ENCODE measurements at regions not wholly inside any gene's neighbourhood (a gene's known extent, or its start where the extent isn't known, plus 50 kb on each side); places are given as distances from the start of the nearest gene placed in this dataset.
"Not testable (repeated sequence)": the region's sequence is repeated elsewhere in the genome, so short reads cannot be mapped to it uniquely, and the experiment has no call there.

DNA sequence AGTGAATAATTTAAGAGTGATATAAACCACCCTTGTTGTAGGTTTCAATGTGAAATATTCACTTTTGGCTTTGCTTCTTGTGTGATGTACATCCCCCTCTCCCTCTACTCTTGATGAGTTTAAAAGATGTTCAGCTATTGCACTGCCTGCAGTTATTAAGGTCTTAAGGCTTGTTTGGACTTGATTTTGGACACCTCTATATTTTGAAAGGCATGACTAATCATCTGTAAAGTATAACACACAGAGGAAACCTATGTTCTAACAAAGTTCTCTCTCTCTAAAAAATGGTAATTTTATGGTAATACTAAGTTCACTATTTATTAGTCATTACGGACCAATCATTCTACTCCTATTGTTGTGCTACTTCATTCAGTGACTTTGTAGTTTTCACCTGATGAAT lies 1719.9 kb downstream of the GRIK2 start:
- DNase-seq = no peak

DNA sequence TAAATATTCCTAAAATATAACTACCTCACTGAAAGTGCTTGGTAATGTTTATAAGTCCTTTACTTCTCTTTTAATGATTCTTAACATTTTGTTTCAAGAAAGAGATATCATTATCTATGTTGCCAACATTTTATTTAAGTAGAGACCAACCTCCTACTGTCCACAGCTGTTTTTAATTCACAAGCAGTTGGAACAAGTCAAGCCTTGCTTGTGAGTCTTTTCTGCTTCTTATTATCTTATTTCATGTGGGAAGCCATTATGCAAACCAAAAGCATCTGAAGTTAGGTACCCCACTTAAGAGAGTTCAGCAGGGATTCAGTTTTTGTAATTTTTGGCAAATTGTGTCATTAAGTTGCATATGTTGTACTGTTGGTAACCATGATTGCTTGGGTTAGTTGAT lies 1714.5 kb downstream of the GRIK2 start:
- no peak for DNase-seq

DNA sequence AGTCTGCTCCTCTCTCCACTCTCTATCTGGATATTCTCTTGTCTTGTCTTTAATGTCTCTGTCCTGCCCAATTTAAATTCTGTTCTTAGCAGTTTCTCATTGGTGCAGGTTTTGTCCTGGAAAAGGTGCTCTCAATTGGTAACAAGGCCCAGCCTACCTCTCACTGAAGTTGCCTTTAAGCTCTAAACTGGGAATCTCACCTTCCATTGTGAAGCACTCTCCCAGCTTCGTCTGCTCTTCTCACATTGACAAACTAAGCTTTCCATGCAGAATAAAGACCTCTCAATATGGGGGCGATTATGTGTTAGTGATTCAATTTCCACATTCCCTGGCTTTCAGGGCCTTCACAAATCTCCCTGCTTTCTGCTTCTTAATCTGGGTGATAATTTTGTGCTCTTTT lies 1712.2 kb downstream of the GRIK2 start:
- DNase-seq = no peak

DNA sequence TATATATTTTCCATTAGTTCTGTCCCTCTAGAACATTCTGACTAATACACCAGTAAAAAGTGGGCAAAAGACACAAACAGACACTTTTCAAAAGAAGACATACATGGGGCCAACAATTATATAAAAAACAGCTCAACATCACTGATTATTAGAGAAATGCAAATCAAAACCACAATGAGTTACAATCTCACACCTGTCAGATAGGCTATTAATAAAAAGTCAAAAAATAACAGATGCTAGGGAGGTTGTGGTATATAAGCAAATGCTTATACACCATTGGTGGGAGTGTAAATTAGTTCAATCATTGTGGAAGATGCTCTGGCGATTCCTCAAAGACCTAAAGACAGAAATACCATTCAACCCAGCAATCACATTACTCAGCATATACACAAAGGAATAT lies 1707.8 kb downstream of the GRIK2 start:
- DNase-seq = no peak

DNA sequence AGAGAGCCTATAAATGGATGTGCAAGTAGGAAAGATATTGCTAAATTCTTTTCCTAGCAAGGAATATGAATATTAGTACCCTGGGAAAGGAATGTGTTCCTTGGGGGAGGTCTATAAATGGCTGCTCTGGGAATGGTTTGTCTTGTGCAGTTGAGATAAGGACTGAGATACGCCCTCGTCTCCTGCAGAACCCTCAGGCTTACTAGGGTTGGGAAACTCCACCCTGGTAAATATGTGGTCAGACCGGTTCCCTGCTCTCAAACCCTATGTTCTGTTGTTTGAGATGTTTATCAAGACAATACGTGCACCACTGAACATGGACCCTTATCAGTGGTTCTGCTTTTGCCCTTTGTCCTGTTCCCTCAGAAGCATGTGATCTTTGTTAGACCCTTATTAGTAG lies 1698.9 kb downstream of the GRIK2 start:
- DNase-seq = not testable (repeated sequence)

DNA sequence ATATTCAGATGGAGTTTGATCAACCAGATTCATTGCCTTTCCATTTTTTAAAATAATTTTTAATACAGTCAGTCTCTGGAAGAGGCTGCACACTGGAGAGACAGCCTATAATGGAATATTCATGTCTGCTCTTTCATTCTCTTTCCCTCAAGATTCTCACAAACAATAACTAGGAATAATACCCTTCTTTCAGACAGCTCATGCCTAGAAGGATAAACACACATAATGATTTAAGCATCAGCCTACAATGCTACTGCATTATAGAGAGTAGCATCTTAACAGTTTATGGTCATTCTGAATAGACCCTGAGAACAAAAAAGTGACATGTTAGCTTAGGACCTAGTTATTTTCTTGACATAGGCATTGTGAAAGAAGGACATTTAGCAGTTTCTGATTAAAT lies 1692.3 kb downstream of the GRIK2 start:
- DNase-seq = no peak

DNA sequence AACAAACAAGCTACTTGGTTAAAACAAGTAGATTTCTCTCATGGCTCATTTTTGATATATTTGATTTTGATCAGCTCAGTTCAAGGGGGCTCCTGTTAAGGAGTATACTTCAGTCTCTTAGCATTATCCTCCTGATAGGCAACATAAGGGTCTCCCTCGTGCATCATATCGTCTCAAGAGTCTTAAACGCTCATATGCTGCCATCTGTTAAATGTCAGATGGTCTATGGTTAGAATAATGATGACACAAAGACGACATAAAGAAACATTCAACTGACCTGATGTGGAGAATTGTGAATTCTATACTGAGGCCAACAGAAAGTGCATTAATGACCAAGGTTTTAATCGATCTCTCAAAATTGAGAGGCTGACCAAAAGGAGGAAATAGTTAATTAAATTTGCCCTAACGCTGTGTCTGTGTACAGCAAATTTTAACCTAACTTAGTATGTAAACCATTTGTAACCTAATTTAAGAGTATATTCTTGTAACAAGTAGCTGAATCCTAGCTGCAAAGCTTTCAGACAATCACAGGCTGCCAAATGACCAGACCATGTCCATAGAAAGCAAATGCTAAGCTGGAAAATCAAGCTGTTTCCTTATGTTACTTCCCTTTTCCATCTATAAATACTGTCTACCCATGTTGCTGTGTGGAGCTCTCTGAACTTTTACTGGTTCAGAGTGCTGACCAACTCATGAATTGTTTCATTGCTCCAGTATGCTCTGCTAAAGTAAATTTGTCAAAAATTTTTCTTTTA lies 1688.5 kb downstream of the GRIK2 start:
- DNase-seq = no peak

DNA sequence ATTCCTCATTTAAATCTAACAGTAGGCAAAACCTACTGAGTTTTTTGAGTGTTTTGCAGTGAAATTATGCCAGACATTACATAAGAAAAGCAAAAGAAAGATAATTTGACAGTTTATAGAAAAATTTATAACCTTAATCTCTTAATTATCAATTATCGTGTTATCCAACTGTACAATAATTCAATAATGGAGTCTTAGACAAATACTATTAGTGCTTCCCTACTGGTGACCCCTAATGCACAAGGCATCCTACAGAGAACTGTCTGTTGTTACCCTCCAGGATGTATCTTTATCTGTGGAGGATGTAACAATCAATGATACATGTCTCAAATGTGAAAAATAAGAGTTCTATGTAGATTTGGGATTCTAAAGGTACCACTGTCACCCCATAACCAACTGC lies 1687.6 kb downstream of the GRIK2 start:
- DNase-seq = no peak

DNA sequence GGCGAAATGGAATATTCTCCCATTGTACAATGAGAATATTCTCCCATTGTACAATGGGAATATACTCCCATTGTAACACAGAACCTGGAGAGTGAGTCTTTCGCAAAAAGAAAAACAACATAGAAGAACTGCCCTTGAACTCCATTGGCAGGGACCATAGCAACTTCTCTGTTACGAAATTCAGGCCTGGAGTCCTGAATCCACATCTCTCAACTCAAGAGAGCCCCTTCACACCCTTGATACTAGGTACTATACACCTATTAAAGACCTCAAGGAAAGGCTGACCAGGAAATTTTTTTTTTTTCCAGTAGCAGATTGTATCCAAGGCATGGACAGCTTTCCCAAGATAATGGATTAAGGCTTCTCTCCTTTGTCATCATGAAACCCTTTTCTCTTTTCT lies 1687.0 kb downstream of the GRIK2 start:
- DNase-seq = no peak

DNA sequence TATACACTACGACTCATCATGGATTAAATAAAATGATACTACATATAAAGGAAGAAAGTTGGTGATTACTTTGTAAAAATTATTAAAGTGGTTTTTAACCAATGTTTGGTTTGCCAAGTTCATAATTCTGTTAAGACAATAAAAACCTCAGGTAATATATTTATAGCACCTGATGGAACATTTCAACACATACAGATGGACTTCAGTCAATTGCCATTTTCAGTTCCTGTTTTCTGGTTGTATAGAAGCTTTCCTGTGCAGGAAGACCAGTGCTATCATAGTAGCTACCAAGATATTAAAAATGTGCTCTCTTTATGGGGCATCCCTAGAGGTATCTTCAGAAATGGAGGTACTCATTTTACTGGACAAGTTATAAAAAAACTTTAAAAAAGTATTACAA lies 1686.4 kb downstream of the GRIK2 start:
- no peak for DNase-seq

DNA sequence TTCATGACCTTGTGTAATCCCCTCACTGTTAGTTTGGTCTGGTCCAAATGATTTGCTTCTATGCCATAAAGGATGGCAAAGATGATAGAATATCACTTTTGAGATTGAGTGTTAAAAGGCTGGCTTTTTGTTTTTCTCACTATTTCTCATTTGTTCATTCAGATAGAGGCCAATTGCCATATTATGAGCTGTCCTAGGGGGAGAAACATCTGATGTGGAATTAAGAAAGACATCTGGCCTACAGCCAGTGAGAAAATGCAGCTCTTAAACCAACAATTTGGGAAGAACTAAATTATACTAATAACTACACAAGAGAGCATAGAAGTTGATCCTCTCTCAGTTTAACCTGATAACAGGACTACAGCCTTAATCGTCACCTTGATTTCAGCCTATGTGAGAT lies 1668.6 kb downstream of the GRIK2 start:
- no peak for DNase-seq

DNA sequence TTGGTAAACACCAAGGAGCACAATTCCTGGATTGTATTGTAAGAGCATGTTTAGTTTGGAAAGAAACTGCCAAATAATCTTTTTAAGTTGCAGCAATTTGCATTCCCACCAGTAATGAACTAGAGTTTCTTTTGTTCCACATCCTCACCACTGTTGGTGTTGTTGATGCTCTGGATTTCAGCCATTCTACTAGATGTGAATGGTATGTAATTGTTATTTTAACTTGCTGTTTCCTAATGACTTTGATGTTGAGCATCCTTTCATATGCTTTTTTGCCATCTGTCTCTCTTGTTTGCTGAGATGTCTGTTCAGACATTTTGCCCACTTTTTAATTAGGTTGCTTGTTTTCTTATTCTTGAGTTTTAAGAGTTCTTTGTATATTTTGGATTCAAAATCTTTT lies 1654.1 kb downstream of the GRIK2 start:
- no peak for DNase-seq

DNA sequence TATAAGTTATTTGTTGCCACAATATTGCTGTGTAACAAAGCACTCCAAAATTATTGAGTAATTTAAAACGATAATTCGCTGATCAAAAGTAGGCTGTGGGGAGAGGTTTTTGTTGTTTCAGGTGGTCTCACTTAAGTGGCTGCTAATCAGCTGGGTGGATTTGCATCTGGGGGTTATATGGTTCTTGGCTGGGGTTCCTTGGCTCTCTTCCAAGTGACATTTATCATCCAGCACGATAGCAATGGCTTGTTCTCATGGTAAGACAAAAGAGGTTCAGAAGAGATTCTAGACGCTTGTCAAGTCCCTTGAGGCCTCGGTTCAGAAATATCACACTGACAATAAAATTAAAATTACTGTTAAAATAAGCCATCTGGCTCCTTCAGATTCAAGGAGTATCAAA lies 1648.8 kb downstream of the GRIK2 start:
- no peak for DNase-seq

DNA sequence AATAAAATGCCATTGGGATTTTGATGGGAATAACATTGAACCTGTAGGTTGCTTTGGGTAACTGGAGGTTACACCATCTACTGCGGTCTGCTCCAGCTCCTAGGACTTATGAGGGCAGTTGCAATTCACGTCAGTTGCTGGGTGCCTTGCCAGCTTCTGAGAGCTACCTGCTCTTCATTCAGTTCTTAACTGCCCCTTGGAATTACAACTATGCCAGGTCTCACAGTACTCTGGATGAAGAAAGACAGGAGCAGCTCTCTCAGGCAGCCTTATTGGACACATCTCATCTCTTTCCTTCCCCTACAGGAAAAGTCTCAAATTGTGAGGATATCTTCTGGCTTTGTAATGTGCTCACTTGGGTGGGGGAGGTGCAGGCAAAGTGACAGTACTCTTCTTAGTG lies 1643.3 kb downstream of the GRIK2 start:
- DNase-seq = no peak

DNA sequence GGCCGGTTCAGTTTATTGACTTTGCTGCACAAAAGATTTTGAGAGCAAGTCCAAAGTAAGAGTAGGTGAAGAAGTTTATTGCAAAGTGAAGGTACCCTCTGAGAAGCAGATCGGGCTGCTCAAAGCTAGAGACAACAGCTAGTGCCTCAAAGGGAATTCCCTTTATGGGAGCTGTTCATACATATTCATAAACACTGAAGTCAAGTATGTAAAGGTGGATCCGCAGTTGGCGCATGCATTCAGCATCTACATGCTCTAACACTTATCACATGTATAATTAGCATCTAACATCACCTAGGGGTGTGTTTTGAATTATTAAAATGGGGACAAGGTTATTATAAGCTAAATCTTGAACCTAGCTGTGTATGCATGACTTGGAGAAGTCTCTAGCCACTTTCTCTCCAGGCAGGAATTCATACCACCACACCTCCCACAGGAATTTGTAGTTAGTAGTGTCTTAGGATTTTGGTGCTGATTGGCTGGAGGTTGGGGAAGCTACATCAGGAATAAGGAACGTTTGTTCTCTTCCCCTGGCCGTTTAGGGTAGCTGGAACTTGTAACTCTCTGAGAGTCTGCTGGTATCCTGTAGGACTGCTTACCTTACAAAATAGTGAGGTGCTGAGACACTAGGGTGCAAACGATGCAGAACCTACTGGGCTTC lies 1633.9 kb downstream of the GRIK2 start:
- DNase-seq = no peak

DNA sequence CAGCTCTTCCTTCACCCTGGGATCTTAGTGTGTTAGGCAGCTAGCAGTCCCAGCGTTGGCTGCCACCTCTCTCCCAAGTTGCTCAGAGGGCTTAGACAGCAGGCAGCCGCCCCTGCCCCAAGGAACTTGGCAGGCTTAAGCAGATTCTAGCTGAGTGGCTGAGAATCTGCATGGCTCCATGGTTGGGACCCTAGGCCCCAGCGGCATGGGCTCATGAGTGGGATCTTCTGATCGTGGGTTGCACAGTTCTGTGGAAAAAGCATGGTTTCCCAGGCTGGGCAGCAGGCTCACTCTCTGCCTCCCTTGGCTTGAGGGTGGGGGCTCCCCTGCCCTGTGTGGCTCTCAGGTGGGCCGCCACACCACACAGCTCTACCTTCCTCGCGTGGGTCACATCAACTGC lies 1624.9 kb downstream of the GRIK2 start:
- DNase-seq = no peak

DNA sequence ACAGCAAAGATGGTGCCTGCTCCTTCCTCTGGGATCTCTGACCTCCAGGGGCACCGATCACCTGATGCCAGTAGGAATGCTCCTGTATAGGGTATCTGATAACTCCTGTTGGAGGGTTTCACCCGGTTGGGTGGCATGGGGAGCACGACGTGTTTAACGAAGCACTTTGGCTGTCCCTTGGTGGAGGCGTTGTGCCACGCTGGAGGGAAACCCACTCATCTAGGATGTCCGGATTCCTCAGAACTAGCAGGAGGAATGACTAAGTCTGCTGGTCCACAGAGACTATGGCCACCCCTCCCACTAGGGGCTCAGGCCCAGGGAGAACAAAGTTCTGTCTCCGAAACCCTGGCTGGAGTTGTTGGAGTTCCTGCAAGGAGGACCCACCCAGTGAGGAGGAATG lies 1624.4 kb downstream of the GRIK2 start:
- no peak for DNase-seq

DNA sequence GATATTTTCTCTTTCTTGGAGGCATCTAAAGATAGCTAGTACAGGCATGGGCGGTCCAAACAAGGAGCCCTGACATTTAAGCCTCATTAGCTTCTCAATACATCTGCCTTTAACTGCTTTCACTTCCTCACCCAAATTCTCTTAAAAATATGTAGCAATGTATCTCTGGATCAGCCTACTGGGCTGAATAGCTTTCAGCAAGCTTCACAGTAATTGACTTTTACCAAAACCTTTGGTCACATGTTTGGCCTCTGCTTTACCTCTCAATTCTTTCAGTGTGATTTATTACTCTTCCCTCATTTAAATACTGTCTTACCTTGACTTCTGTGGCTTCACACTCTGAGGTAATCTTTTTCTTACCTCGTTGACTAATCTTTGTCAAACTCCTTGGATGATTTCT lies 1618.1 kb downstream of the GRIK2 start:
- no peak for DNase-seq

DNA sequence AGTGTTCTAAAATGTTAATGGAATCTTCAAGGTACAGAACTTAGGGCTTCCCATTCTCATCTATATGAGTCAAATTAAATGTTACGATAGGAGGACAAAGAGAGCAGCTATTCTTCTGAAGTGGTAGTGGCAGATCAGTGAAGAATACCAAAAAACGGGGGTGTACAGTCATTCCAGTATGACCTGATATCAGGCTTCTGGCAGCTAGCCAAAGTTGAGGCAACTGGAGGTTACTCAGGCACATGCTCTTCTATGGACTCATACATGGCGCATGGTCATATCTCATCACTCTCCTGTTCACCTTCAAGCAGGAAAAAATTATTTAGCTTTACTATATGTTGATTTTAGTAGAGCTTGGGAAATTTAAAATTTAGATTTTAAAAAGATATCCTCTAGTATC lies 1608.8 kb downstream of the GRIK2 start:
- no peak for DNase-seq

DNA sequence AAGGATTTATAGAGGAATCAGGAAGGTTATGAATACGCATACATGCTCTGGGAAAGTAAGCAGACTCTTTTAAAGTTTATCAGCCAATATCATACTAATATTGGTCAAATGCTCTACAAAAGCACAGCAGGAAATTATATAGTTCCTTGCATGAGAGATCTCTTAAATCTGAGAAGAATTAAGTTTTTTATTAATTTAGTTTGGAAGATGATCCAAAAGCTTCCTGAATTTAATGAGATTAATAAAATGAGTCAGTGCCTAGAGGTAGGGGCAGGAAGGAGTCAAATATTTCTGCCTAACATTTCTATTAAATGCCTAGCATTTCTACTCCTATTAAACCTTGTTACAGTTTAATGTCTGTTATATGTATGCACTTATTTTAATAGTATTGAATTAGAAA lies 1608.2 kb downstream of the GRIK2 start:
- DNase-seq = no peak

DNA sequence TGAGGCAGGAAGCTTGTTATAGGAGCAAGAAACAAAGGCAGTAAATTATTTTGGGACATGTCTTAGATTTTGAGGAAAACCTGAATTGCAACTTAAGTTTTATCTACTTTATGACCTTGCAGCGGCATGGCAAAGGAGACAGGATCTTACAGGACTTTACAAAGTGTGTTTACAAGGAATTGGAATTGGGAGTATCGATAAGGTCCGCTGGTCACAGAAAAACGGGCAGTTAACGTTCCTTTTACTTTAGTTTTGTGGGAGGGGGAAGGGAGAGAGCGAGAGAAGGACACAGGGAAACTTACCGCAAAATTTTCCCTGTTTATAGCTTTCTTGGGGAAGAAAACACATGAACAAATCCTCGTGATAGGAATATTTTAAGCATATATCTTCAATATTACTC lies 1607.2 kb downstream of the GRIK2 start:
- DNase-seq = no peak

DNA sequence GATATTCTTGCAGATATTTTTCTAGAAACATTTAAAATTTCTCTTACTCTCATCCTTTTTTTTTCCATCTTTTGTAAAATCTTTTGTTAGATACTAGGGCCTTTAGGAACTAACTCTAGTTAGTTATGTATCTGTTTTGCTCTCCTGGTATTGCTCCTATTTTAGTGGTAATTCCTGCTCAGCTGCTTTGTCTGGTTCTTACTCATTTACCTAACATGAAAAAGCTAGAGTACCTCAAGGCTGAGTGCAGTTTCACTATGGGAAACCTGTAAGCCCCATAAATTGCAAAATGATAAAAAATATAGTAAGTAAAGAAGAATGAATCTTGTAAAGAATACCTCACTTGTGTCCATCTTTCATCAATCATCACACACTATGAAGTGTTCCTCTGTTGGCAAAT lies 1602.0 kb downstream of the GRIK2 start:
- no peak for DNase-seq

DNA sequence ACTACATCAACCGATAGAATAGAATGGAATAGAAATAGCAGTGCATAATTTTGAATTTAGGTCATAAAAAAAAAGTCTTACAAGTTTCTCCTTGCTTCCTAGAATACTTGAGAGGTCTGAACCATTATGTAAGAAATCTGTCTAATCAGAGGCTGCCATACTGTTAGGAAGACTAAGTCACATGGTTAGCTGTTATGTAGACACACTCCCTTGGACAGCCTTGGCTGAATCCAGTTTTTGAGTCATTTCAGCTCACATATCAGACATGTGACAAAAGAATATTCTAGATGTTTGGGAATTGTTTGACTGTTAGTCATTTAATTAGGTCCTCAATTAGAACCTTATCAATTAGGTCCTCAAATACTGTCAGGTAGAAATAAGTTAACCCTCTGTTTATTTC lies 1601.4 kb downstream of the GRIK2 start:
- no peak for DNase-seq

DNA sequence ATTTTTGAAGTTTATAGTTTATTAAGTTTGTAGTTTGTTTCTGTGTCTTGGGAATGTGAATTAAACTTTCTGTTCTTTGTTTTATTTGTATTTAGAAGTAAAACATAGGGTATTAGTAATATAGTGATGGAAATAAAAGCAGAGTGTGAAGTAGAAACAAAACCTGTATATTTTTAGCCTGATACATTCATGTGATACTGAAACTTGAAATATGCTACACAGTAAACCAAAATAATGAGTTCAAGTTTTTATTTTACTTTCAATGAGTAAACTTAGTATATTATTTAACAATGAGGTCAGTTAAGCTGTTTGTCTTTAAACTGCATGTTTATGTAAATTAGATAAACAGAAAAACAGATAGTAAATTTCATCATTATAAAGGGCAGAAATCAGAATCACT lies 1592.6 kb downstream of the GRIK2 start:
- DNase-seq = no peak

DNA sequence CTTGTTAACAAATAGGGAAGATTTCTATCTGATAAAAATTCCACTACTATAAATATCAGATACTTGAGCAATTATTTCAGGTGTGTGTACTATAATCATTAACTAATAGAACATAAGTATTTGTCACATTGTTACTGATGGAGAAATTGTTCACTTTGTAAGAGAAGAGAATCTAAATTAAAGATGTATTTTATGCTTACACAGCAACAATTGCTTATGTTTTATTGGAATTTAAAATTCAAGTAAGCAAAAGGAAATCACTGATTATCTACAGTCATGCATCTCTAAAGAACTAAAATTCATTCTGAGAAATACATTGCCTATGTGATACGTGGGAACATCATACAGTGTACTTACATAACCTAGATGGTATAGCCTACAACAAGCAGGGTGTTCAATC lies 1590.8 kb downstream of the GRIK2 start:
- DNase-seq = no peak

Measured in stimulated activated CD4-positive, alpha-beta T cell treated with anti-CD3 and anti-CD28 coated beads, Interleukin-15, amount 100 ng/mL, for 24 hours (primary cell).